Mammary epithelial cell (primary cell): ENCODE measurements at regions not wholly inside any gene's neighbourhood (a gene's known extent, or its start where the extent isn't known, plus 50 kb on each side); places are given as distances from the start of the nearest gene placed in this dataset.

Experiments
- EZH2 ChIP-seq: IDR thresholded peaks from 2 replicates; pipeline ENCODE4 v1.6.1; 2012; ENCODE audit warnings: low read length, inconsistent platforms, borderline replicate concordance
- TF ChIP-seq, protein P1 (sequence below), 2 donors: IDR thresholded peaks in 1 of 2; conservative IDR thresholded peaks in 1 of 2; 2 replicates each; pipeline ENCODE4 v1.5.1; 2011 to 2012; ENCODE audit warnings: inconsistent platforms in 2 of 2, low read length in 2 of 2, mild to moderate bottlenecking in 2 of 2, control low read depth in 1 of 2, low read depth in 1 of 2; ENCODE audit not compliant: insufficient read depth in 1 of 2; ENCODE audit errors: extremely low read depth in 1 of 2

DNA sequence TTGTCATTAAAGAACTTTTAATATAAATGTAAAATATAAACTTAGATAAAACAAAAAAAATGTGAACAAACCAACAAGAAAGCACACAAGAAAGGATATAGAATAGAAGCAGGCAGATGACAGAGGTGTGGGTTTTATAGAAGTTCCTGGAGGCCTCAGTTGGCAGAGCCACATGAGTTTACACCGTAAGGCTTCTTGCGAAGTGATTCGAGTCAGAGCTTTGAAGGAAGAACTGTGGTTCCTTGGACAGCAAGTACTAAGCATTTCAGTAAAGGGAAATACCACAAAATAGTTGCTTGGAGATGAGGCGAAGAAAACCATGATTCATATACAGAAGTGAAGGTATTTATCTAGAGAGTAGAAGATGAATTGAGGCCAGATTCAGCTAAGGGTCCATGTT lies 207.9 kb upstream of the EYA4 start:
- TF ChIP-seq, protein P1, sequence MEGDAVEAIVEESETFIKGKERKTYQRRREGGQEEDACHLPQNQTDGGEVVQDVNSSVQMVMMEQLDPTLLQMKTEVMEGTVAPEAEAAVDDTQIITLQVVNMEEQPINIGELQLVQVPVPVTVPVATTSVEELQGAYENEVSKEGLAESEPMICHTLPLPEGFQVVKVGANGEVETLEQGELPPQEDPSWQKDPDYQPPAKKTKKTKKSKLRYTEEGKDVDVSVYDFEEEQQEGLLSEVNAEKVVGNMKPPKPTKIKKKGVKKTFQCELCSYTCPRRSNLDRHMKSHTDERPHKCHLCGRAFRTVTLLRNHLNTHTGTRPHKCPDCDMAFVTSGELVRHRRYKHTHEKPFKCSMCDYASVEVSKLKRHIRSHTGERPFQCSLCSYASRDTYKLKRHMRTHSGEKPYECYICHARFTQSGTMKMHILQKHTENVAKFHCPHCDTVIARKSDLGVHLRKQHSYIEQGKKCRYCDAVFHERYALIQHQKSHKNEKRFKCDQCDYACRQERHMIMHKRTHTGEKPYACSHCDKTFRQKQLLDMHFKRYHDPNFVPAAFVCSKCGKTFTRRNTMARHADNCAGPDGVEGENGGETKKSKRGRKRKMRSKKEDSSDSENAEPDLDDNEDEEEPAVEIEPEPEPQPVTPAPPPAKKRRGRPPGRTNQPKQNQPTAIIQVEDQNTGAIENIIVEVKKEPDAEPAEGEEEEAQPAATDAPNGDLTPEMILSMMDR (conservative IDR thresholded peaks at IDR 0.05 in 1 of 2, IDR thresholded peaks at IDR 0.05 in 1 of 2; ENCODE audit: extremely low read depth in 1 of 2, insufficient read depth in 1 of 2, low read depth in 1 of 2, low read length in 2 of 2), result no peak
- TF ChIP-seq EZH2, result no peak
